ENCODE measurements at regions not wholly inside any gene's neighbourhood (a gene's known extent, or its start where the extent isn't known, plus 50 kb on each side); places are given as distances from the start of the nearest gene placed in this dataset.

- Histone ChIP-seq H2AFZ (ENCODE audit: low read depth, low read length) (no peak overlapping the region), H3K14ac (ENCODE audit: low read length in 2 of 2) (no peak overlapping the region), H2BK15ac (ENCODE audit: low read depth, poor library complexity, severe bottlenecking) (no peak overlapping the region), H3K23ac (ENCODE audit: low read length in 2 of 2) (no peak overlapping the region), H3K18ac (ENCODE audit: low read depth in 1 of 2, low read length in 2 of 2) (no peak overlapping the region), H2BK120ac (ENCODE audit: low read depth, low read length) (no peak overlapping the region), H2AK5ac (ENCODE audit: low read length, severe bottlenecking) (no peak overlapping the region), H3K4ac (ENCODE audit: low read depth in 1 of 2, low read length in 2 of 2) (no peak overlapping the region), H3K9ac (ENCODE audit: low read length) (no peak overlapping the region), H2BK5ac (ENCODE audit: low read depth, low read length, poor library complexity, severe bottlenecking) (no peak overlapping the region), H3K79me1 (replicated peaks; ENCODE audit: low read length, poor library complexity, severe bottlenecking) (no peaks in the 10 kb centered on the region), H3K4me2 (ENCODE audit: low read length, poor library complexity, severe bottlenecking) (no peak overlapping the region), H3K4me1 (ENCODE audit: control insufficient read depth, insufficient read depth, low read depth, low read length) (peaks cover 1% of the 10 kb centered on the region), H4K8ac (ENCODE audit: low read length) (no peak overlapping the region), H3K36me3 (ENCODE audit: control insufficient read depth in 1 of 2, insufficient read depth in 2 of 2, low read depth in 1 of 2, low read length in 2 of 2) (no peaks in the 10 kb centered on the region), H3K27me3 (ENCODE audit: control insufficient read depth in 1 of 2, insufficient read depth in 1 of 2, low read length in 2 of 2) (peaks cover 3 to 19% of the 10 kb centered on the region in 2 experiments), H3K4me3 (ENCODE audit: insufficient read depth in 1 of 2, low read depth in 1 of 2, low read length in 2 of 2) (no peak overlapping the region), H3K27ac (ENCODE audit: low read length, poor library complexity, severe bottlenecking) (no peak overlapping the region), H3K9me3 (ENCODE audit: control insufficient read depth, low read length) (no peaks in the 10 kb centered on the region), H4K91ac (ENCODE audit: low read length) (no peak overlapping the region), H2BK12ac (ENCODE audit: low read length in 2 of 2) (no peak overlapping the region)
- DNase-seq: no peak
- 88% methylated on average over 2 of the region's 2 CpGs for WGBS
These were observed 311.6 kb upstream of the CLINT1 start for GRCh38 chr5:158170534-158170933.

- no peak overlapping the region for H4K8ac ChIP-seq (ENCODE audit: low read length)
- H4K91ac ChIP-seq (ENCODE audit: low read length): no peak overlapping the region
- peaks cover 3 to 19% of the 10 kb centered on the region in 2 experiments for H3K27me3 ChIP-seq (ENCODE audit: control insufficient read depth in 1 of 2, insufficient read depth in 1 of 2, low read length in 2 of 2)
- H2BK15ac ChIP-seq (ENCODE audit: low read depth, poor library complexity, severe bottlenecking): no peak overlapping the region
- no peak overlapping the region for H3K9ac ChIP-seq (ENCODE audit: low read length)
- H3K18ac ChIP-seq (ENCODE audit: low read depth in 1 of 2, low read length in 2 of 2): no peak overlapping the region
- H2BK120ac ChIP-seq (ENCODE audit: low read depth, low read length): no peak overlapping the region
- no peaks in the 10 kb centered on the region for H3K79me1 ChIP-seq (replicated peaks; ENCODE audit: low read length, poor library complexity, severe bottlenecking)
- no peak overlapping the region for H3K14ac ChIP-seq (ENCODE audit: low read length in 2 of 2)
- no peak overlapping the region for H2BK12ac ChIP-seq (ENCODE audit: low read length in 2 of 2)
- H3K36me3 ChIP-seq (ENCODE audit: control insufficient read depth in 1 of 2, insufficient read depth in 2 of 2, low read depth in 1 of 2, low read length in 2 of 2): no peaks in the 10 kb centered on the region
- no peak overlapping the region for H3K27ac ChIP-seq (ENCODE audit: low read length, poor library complexity, severe bottlenecking)
- H3K4me2 ChIP-seq (ENCODE audit: low read length, poor library complexity, severe bottlenecking): no peak overlapping the region
- H3K4ac ChIP-seq (ENCODE audit: low read depth in 1 of 2, low read length in 2 of 2): no peak overlapping the region
- WGBS: 58% methylated on average over 3 of the region's 3 CpGs
- no peak overlapping the region for H2AFZ ChIP-seq (ENCODE audit: low read depth, low read length)
- H3K4me3 ChIP-seq (ENCODE audit: insufficient read depth in 1 of 2, low read depth in 1 of 2, low read length in 2 of 2): no peak overlapping the region
- no peak overlapping the region for H3K23ac ChIP-seq (ENCODE audit: low read length in 2 of 2)
- H3K4me1 ChIP-seq (ENCODE audit: control insufficient read depth, insufficient read depth, low read depth, low read length): no peaks in the 10 kb centered on the region
- H3K9me3 ChIP-seq (ENCODE audit: control insufficient read depth, low read length): no peaks in the 10 kb centered on the region
- no peak overlapping the region for H2BK5ac ChIP-seq (ENCODE audit: low read depth, low read length, poor library complexity, severe bottlenecking)
- no peak overlapping the region for H2AK5ac ChIP-seq (ENCODE audit: low read length, severe bottlenecking)
- DNase-seq: no peak
These were observed 311.1 kb upstream of the CLINT1 start for GRCh38 chr5:158170060-158170459.

- no peaks in the 10 kb centered on the region for H3K36me3 ChIP-seq (ENCODE audit: control insufficient read depth in 1 of 2, insufficient read depth in 2 of 2, low read depth in 1 of 2, low read length in 2 of 2)
- no peak overlapping the region for H2BK15ac ChIP-seq (ENCODE audit: low read depth, poor library complexity, severe bottlenecking)
- H3K4ac ChIP-seq (ENCODE audit: low read depth in 1 of 2, low read length in 2 of 2): no peak overlapping the region
- no peak overlapping the region for H3K4me2 ChIP-seq (ENCODE audit: low read length, poor library complexity, severe bottlenecking)
- no peak overlapping the region for H4K91ac ChIP-seq (ENCODE audit: low read length)
- H3K79me1 ChIP-seq (replicated peaks; ENCODE audit: low read length, poor library complexity, severe bottlenecking): no peaks in the 10 kb centered on the region
- H2BK5ac ChIP-seq (ENCODE audit: low read depth, low read length, poor library complexity, severe bottlenecking): no peak overlapping the region
- no peak overlapping the region for H3K9ac ChIP-seq (ENCODE audit: low read length)
- WGBS: 26% methylated on average over 5 of the region's 5 CpGs
- H3K9me3 ChIP-seq (ENCODE audit: control insufficient read depth, low read length): no peaks in the 10 kb centered on the region
- H3K27me3 ChIP-seq (ENCODE audit: control insufficient read depth in 1 of 2, insufficient read depth in 1 of 2, low read length in 2 of 2): peaks cover 3 to 15% of the 10 kb centered on the region in 2 experiments
- H2AK5ac ChIP-seq (ENCODE audit: low read length, severe bottlenecking): no peak overlapping the region
- H3K4me3 ChIP-seq (ENCODE audit: insufficient read depth in 1 of 2, low read depth in 1 of 2, low read length in 2 of 2): no peak overlapping the region
- no peak overlapping the region for H3K14ac ChIP-seq (ENCODE audit: low read length in 2 of 2)
- DNase-seq: no peak
- no peak overlapping the region for H3K23ac ChIP-seq (ENCODE audit: low read length in 2 of 2)
- H3K27ac ChIP-seq (ENCODE audit: low read length, poor library complexity, severe bottlenecking): no peak overlapping the region
- no peak overlapping the region for H3K18ac ChIP-seq (ENCODE audit: low read depth in 1 of 2, low read length in 2 of 2)
- no peaks in the 10 kb centered on the region for H3K4me1 ChIP-seq (ENCODE audit: control insufficient read depth, insufficient read depth, low read depth, low read length)
- H2BK12ac ChIP-seq (ENCODE audit: low read length in 2 of 2): no peak overlapping the region
- no peak overlapping the region for H2AFZ ChIP-seq (ENCODE audit: low read depth, low read length)
- H4K8ac ChIP-seq (ENCODE audit: low read length): no peak overlapping the region
- H2BK120ac ChIP-seq (ENCODE audit: low read depth, low read length): no peak overlapping the region
These were observed 307.5 kb upstream of the CLINT1 start for GRCh38 chr5:158166424-158166823.

GRCh38 chr5:158165647-158166046 is 306.7 kb upstream of the CLINT1 start:
- Histone ChIP-seq H3K4me2 (ENCODE audit: low read length, poor library complexity, severe bottlenecking) (no peak overlapping the region), H3K27ac (ENCODE audit: low read length, poor library complexity, severe bottlenecking) (no peak overlapping the region), H2AK5ac (ENCODE audit: low read length, severe bottlenecking) (no peak overlapping the region), H3K9ac (ENCODE audit: low read length) (no peak overlapping the region), H3K9me3 (ENCODE audit: control insufficient read depth, low read length) (no peaks in the 10 kb centered on the region), H3K23ac (ENCODE audit: low read length in 2 of 2) (no peak overlapping the region), H2BK5ac (ENCODE audit: low read depth, low read length, poor library complexity, severe bottlenecking) (no peak overlapping the region), H3K27me3 (ENCODE audit: control insufficient read depth in 1 of 2, insufficient read depth in 1 of 2, low read length in 2 of 2) (peaks cover 3 to 8% of the 10 kb centered on the region in 2 experiments), H3K18ac (ENCODE audit: low read depth in 1 of 2, low read length in 2 of 2) (no peak overlapping the region), H3K4me3 (ENCODE audit: insufficient read depth in 1 of 2, low read depth in 1 of 2, low read length in 2 of 2) (no peak overlapping the region), H2AFZ (ENCODE audit: low read depth, low read length) (no peak overlapping the region), H2BK12ac (ENCODE audit: low read length in 2 of 2) (no peak overlapping the region), H2BK120ac (ENCODE audit: low read depth, low read length) (no peak overlapping the region), H3K79me1 (replicated peaks; ENCODE audit: low read length, poor library complexity, severe bottlenecking) (no peaks in the 10 kb centered on the region), H3K4ac (ENCODE audit: low read depth in 1 of 2, low read length in 2 of 2) (no peak overlapping the region), H3K4me1 (ENCODE audit: control insufficient read depth, insufficient read depth, low read depth, low read length) (no peaks in the 10 kb centered on the region), H2BK15ac (ENCODE audit: low read depth, poor library complexity, severe bottlenecking) (no peak overlapping the region), H3K36me3 (ENCODE audit: control insufficient read depth in 1 of 2, insufficient read depth in 2 of 2, low read depth in 1 of 2, low read length in 2 of 2) (no peaks in the 10 kb centered on the region), H4K91ac (ENCODE audit: low read length) (no peak overlapping the region), H3K14ac (ENCODE audit: low read length in 2 of 2) (no peak overlapping the region), H4K8ac (ENCODE audit: low read length) (no peak overlapping the region)
- DNase-seq: no peak

Measured in mesenchymal stem cell (in vitro differentiated cells and primary cell).